ENCODE measurements at regions not wholly inside any gene's neighbourhood (a gene's known extent, or its start where the extent isn't known, plus 50 kb on each side); places are given as distances from the start of the nearest gene placed in this dataset.
"Not testable (repeated sequence)": the region's sequence is repeated elsewhere in the genome, so short reads cannot be mapped to it uniquely, and the experiment has no call there.

GRCh38 chr21:27872411-27872810, 905.5 kb upstream of the ADAMTS5 start:
- DNase-seq, H3K27me3 Mint-ChIP-seq, H3K4me1 Mint-ChIP-seq, H3K27ac Mint-ChIP-seq, ATAC-seq, H3K4me3 Mint-ChIP-seq: not testable (repeated sequence)
- peaks cover 0 to 18% of the 10 kb centered on the region in 2 donors for H3K9me3 Mint-ChIP-seq

DNA sequence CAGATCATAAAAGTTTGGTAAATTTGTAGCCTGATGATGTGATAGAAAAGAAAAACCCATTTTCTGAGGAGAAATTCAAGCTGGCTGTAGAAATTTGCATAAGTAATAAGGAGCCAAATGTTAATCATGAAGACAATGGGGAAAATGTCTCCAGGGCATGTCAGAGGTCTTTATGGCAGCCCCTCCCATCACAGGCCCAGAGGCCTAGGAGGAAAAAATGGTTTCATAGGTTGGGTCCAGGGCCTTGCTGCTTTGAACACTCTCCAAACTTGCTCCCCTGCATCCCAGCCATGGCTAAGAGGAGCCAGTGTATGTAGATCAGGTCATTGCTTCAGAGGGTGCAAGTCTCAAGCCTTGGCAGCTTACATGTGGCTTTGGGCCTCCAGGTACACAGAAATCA, 903.9 kb upstream of the ADAMTS5 start:
- not testable (repeated sequence) for DNase-seq, H3K27ac Mint-ChIP-seq, H3K4me3 Mint-ChIP-seq, H3K27me3 Mint-ChIP-seq, H3K4me1 Mint-ChIP-seq, ATAC-seq
- H3K9me3 Mint-ChIP-seq: peaks cover 7 to 18% of the 10 kb centered on the region in 2 donors

DNA sequence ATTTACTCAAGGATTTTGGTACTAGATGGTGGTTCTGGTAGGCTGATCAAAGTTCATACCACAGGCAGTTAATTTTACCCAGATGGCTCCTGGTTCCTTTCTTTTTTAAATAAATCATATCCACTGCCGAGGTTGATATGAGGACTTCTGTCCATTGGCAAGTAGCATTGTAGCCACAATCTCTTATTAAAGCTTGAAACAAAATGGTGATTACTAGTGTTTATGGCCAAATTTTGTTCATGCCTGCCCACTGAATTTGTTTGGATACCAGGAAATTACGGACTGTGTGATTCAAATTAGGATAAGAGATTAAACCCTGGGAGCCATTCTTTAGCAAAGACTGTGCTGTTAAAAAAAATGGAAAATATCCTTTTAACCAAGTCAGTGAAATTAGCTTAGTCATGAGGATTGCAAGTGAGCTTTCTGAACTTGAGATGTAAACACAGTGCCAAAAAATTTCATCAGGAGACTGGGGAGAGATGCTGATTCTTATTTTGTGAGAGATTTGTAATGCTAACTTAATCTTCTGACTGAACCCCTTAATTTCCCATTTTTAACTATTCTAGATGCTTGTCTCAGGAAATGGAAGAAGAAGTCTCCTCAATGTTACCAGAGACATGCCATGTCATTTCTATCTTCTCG, 893.5 kb upstream of the ADAMTS5 start:
- not testable (repeated sequence) for H3K27me3 Mint-ChIP-seq, DNase-seq, H3K4me1 Mint-ChIP-seq, H3K4me3 Mint-ChIP-seq, H3K27ac Mint-ChIP-seq, H3K9me3 Mint-ChIP-seq, ATAC-seq

DNA sequence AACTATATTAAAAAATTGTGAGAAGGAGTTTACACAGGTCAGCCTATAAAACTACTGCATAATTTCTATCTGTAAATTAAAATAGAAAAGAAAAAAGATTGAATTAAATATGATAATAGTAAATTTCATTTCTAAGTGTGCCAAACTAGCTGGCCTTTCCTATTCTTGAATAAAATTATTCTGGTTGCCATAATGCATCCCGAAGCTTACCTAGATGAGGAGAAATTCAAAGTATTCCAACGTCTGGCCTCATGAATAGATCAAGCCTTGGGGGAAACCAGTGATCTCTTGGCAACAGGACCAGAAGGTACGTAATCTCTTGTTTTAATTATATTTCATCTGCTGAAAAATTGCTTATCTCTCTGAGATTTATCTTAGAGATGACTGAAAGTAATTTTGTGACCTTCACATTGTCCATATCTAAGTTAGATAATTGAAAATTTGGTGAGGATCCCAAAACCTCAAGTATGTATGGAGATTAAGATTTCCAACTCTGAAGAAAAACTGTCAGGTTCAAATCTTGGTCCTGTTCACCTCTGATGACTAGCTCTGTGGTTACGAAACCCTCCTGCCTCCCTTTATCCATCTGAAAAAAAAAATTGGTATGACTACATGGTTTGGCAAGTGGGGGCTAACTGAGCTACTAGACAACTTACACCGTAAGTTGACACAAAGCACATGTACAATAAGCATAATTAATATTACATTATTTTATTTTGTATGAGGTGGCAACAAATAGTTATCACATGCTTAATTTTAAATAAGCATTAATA, 891.4 kb upstream of the ADAMTS5 start:
- DNase-seq, H3K4me1 Mint-ChIP-seq, H3K4me3 Mint-ChIP-seq, H3K9me3 Mint-ChIP-seq, H3K27ac Mint-ChIP-seq, H3K27me3 Mint-ChIP-seq, ATAC-seq: not testable (repeated sequence)

- not testable (repeated sequence) for H3K4me3 Mint-ChIP-seq, DNase-seq, H3K27me3 Mint-ChIP-seq, H3K9me3 Mint-ChIP-seq, H3K27ac Mint-ChIP-seq, H3K4me1 Mint-ChIP-seq, ATAC-seq
Measured at GRCh38 chr21:27856988-27857387, 890.1 kb upstream of the ADAMTS5 start.

- Mint-ChIP-seq H3K4me3 (no peak overlapping the region), H3K4me1 (no peaks in the 10 kb centered on the region), H3K27ac (no peak overlapping the region), H3K9me3 (peaks cover 0 to 5% of the 10 kb centered on the region in 2 donors), H3K27me3 (no peaks in the 10 kb centered on the region)
- ATAC-seq: no peak
- no peak for DNase-seq
Measured at GRCh38 chr21:27841084-27841672, 874.3 kb upstream of the ADAMTS5 start.

- Mint-ChIP-seq H3K27me3 (no peaks in the 10 kb centered on the region), H3K27ac (no peak overlapping the region), H3K4me3 (no peak overlapping the region), H3K9me3 (peaks cover 0 to 5% of the 10 kb centered on the region in 2 donors), H3K4me1 (no peaks in the 10 kb centered on the region)
- no peak for DNase-seq
- ATAC-seq: no peak
Measured at GRCh38 chr21:27840262-27840661, 873.4 kb upstream of the ADAMTS5 start.

DNA sequence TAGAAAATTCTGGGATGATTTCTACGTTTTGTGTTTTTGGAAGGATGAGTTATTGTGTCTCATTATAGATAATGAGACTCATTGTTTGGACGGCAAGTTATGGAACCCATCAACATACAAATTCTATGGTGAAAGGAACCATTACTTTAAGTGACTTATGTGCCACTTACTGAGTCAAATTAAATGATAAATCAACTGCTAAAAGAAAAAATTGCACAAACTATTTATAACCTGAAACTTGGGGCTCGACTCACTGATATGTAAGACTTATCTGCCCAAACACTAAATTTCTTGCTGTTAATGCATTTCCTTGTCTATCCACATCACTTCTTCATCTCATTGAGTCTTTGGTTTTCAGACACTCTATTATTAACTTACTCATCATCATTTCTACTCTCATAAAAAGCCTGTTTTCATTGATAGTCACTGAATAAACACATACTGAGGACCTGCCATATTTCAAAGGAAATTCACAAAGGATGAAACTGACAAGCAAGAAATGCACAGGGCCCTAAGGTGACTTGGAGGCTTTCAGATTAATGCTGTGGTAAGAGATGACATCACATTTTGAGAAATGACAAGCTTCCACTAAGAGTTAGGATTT, 872.7 kb upstream of the ADAMTS5 start:
- ATAC-seq: no peak
- DNase-seq: no peak
- H3K4me1 Mint-ChIP-seq: no peaks in the 10 kb centered on the region
- H3K9me3 Mint-ChIP-seq: peaks cover 0 to 5% of the 10 kb centered on the region in 2 donors
- no peak overlapping the region for H3K27ac Mint-ChIP-seq
- H3K4me3 Mint-ChIP-seq: no peak overlapping the region
- no peaks in the 10 kb centered on the region for H3K27me3 Mint-ChIP-seq

GRCh38 chr21:27838573-27838972, 871.7 kb upstream of the ADAMTS5 start:
- no peak overlapping the region for H3K4me3 Mint-ChIP-seq
- ATAC-seq: no peak
- H3K4me1 Mint-ChIP-seq: no peaks in the 10 kb centered on the region
- no peak overlapping the region for H3K27ac Mint-ChIP-seq
- peaks cover 6 to 8% of the 10 kb centered on the region in 2 donors for H3K9me3 Mint-ChIP-seq
- H3K27me3 Mint-ChIP-seq: no peaks in the 10 kb centered on the region
- DNase-seq: no peak

- Mint-ChIP-seq H3K4me1 (no peaks in the 10 kb centered on the region), H3K27ac (no peak overlapping the region), H3K9me3 (peaks cover 4 to 6% of the 10 kb centered on the region in 2 donors), H3K27me3 (no peaks in the 10 kb centered on the region), H3K4me3 (no peak overlapping the region)
- ATAC-seq (no peak), DNase-seq (no peak)
Measured at GRCh38 chr21:27837936-27838335, 871.0 kb upstream of the ADAMTS5 start.

- H3K4me1 Mint-ChIP-seq: no peaks in the 10 kb centered on the region
- no peak for ATAC-seq
Measured at GRCh38 chr21:27833298-27833697, 866.4 kb upstream of the ADAMTS5 start.

DNA sequence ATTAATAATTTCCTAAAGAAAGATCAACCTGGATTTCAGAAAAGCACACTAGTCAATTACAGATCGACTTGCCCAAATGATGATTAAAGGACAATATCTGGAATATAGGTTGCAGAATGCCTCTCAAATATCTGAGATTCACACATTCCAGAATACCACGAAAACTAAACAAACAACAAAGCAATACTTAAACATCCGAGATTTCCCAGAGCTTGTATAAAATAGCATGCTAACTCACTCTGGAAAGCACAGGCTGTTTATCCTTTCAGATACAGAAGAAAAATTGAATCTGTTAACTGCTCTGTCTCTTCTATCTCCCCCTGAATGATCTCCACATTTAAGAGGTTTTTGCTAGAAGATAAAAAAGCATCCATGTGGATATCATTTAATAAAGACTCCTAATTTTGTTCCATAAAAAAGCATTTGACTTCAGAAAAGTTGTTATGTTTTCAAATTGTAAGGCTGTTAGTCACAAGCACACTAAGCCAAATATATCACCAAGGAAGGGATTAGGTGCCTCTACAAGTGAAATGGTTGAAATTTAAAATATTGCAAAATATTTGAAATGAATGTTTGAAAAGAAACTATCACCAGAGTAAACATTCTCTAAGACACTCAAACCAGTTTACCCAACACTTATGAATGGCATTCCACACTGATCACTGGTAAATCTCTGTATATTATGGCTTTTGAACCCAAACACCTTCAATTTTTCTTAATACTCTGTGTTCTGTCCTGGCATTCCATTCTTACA, 865.1 kb upstream of the ADAMTS5 start:
- Mint-ChIP-seq H3K4me1 (no peaks in the 10 kb centered on the region), H3K27me3 (no peaks in the 10 kb centered on the region), H3K4me3 (no peak overlapping the region), H3K9me3 (peaks cover 8 to 14% of the 10 kb centered on the region in 2 donors), H3K27ac (no peak overlapping the region)
- DNase-seq (no peak), ATAC-seq (no peak)

More at GRCh38 chr21:27833298-27833697, 866.4 kb upstream of the ADAMTS5 start:
- Mint-ChIP-seq H3K4me3 (no peak overlapping the region), H3K27me3 (no peaks in the 10 kb centered on the region), H3K9me3 (peaks cover 7 to 14% of the 10 kb centered on the region in 2 donors), H3K27ac (no peak overlapping the region)
- no peak for DNase-seq

GRCh38 chr21:27831177-27831576, 864.3 kb upstream of the ADAMTS5 start:
- no peak for DNase-seq
- Mint-ChIP-seq H3K4me1 (no peaks in the 10 kb centered on the region), H3K9me3 (peaks cover 8 to 14% of the 10 kb centered on the region in 2 donors)

DNA sequence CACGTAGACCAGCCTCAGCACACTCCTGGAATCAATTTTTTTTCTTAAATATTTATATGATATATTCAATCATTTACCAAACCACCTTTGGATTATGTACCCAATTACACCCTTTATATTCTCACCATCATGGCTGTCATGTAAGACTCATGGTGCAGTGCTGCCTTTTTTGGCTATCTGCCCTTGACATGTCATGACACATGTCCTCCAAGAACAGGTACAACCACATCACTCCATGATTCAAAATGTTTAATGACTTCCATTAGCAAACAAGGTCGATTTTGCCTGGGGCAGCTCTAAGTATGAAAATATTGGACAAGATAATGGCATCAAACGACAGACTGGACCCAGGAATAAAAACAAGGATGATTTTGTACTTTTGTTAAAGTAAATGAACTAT, 861.1 kb upstream of the ADAMTS5 start:
- Mint-ChIP-seq H3K27me3 (no peaks in the 10 kb centered on the region), H3K9me3 (peaks cover 7 to 10% of the 10 kb centered on the region in 2 donors), H3K4me3 (no peak overlapping the region), H3K4me1 (no peaks in the 10 kb centered on the region), H3K27ac (no peak overlapping the region)
- no peak for DNase-seq
- ATAC-seq: no peak

More at GRCh38 chr21:27831177-27831576, 864.3 kb upstream of the ADAMTS5 start:
- ATAC-seq: no peak
- Mint-ChIP-seq H3K27ac (no peak overlapping the region), H3K4me3 (no peak overlapping the region), H3K27me3 (no peaks in the 10 kb centered on the region)

DNA sequence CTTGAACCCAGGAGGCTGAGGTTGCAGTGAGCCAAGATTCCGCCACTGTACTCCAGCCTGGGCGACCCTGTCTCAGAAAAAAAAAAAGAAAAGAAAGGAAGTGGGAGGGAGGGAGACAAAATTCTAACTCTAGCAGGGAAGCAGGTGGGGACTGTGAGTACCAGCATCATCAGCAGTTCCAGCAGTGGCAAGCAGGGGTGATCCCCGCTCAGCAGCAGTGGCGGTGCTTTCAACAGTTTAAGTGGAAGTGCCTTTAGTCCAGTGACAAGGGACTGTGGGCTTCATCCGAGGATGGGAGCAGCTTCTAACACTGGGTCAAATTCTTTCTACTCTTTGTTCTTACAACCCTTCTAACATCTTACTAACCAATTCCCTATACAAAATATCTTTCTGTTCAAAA, 858.1 kb upstream of the ADAMTS5 start:
- Mint-ChIP-seq H3K27me3 (no peaks in the 10 kb centered on the region), H3K9me3 (peaks cover 7 to 10% of the 10 kb centered on the region in 2 donors), H3K4me3 (no peak overlapping the region), H3K27ac (no peak overlapping the region), H3K4me1 (no peaks in the 10 kb centered on the region)
- ATAC-seq: no peak
- DNase-seq: no peak
